ENCODE measurements at regions not wholly inside any gene's neighbourhood (a gene's known extent, or its start where the extent isn't known, plus 50 kb on each side); places are given as distances from the start of the nearest gene placed in this dataset.

DNA sequence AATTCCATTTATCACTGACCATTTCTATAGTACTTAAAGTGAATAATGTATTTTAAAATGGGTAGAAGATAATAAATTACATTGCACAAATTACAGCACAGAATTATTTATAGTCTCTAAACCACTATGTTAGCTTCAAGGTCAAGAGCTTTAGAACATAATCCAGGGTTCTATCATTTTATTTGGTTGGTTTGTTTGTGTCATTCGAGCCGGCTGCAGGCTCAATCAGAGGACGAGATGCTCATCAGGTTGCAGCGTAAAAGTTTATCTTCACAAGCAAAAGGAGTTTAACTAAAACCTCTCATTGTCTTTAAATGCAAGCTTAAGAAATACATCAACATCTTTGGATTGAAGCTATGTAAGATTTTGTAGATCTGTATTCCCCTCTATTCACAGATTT, 523.8 kb downstream of the EFNA5 start:
- DNase-seq (ENCODE audit: low spot score): no peak
- intact Hi-C loops (cut with micrococcal nuclease; ENCODE audit: unreplicated experiment): no loop called here

DNA sequence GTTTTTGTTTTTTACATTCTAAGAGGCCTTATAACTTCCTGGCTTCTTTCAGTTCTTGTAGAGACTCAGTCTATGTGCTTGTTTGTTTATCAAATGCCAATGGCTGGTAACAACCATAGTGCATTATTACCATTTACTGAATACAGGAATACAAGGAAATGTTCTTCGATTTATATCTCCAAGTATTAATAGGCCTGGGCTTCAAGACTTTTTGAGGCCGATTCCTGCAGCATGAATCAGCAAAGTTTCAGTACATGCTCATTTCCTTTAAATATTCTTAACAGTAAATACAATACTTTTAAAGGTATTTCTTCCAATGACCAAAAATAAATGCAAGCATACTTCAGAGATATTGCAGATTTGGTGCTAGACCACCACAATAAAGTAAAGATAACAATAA, 535.3 kb downstream of the EFNA5 start:
- Histone ChIP-seq H3K9me3 (ENCODE audit: low read depth, low read length, poor library complexity, severe bottlenecking) (peaks cover 11% of the 10 kb centered on the region), H3K4me1 (ENCODE audit: insufficient read depth, low read length, poor library complexity, severe bottlenecking) (no peaks in the 10 kb centered on the region), H3K4me3 (ENCODE audit: low read depth, low read length, poor library complexity, severe bottlenecking) (no peak overlapping the region), H3K27me3 (replicated peaks; ENCODE audit: insufficient read depth, low read depth, low read length, poor library complexity) (no peaks in the 10 kb centered on the region), H3K27ac (ENCODE audit: low read depth, low read length, poor library complexity, severe bottlenecking) (no peak overlapping the region), H3K36me3 (ENCODE audit: insufficient read depth, low read length, poor library complexity, severe bottlenecking) (no peaks in the 10 kb centered on the region)
- BruUV-seq (replicated peaks): no TSS peak
- intact Hi-C loops (cut with micrococcal nuclease; ENCODE audit: unreplicated experiment): no loop called here
- ChIA-PET CTCF (no interaction called here), POLR2A (ENCODE audit: low non-redundant PET) (no interaction called here)
- TF ChIP-seq EZH2 (IDR thresholded peaks at IDR 0.05; ENCODE audit: borderline replicate concordance, low read depth, low read length, poor library complexity, severe bottlenecking): no peak
- TF ChIP-seq, protein P1, sequence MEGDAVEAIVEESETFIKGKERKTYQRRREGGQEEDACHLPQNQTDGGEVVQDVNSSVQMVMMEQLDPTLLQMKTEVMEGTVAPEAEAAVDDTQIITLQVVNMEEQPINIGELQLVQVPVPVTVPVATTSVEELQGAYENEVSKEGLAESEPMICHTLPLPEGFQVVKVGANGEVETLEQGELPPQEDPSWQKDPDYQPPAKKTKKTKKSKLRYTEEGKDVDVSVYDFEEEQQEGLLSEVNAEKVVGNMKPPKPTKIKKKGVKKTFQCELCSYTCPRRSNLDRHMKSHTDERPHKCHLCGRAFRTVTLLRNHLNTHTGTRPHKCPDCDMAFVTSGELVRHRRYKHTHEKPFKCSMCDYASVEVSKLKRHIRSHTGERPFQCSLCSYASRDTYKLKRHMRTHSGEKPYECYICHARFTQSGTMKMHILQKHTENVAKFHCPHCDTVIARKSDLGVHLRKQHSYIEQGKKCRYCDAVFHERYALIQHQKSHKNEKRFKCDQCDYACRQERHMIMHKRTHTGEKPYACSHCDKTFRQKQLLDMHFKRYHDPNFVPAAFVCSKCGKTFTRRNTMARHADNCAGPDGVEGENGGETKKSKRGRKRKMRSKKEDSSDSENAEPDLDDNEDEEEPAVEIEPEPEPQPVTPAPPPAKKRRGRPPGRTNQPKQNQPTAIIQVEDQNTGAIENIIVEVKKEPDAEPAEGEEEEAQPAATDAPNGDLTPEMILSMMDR (conservative IDR thresholded peaks at IDR 0.05; ENCODE audit: low read depth, low read length): no peak
- DNase-seq (ENCODE audit: low spot score): no peak

More for the DNA sequence above, 523.8 kb downstream of the EFNA5 start:
- TF ChIP-seq EZH2 (IDR thresholded peaks at IDR 0.05; ENCODE audit: borderline replicate concordance, low read depth, low read length, poor library complexity, severe bottlenecking): no peak
- TF ChIP-seq, protein P1 (conservative IDR thresholded peaks at IDR 0.05; ENCODE audit: low read depth, low read length): no peak
- H3K9me3 ChIP-seq (ENCODE audit: low read depth, low read length, poor library complexity, severe bottlenecking): no peaks in the 10 kb centered on the region
- ChIA-PET POLR2A (ENCODE audit: low non-redundant PET) (no interaction called here), CTCF (no interaction called here)
- no peaks in the 10 kb centered on the region for H3K36me3 ChIP-seq (ENCODE audit: insufficient read depth, low read length, poor library complexity, severe bottlenecking)
- no TSS peak for BruUV-seq (replicated peaks)
- H3K4me3 ChIP-seq (ENCODE audit: low read depth, low read length, poor library complexity, severe bottlenecking): no peak overlapping the region
- H3K27me3 ChIP-seq (replicated peaks; ENCODE audit: insufficient read depth, low read depth, low read length, poor library complexity): no peaks in the 10 kb centered on the region
- H3K4me1 ChIP-seq (ENCODE audit: insufficient read depth, low read length, poor library complexity, severe bottlenecking): no peaks in the 10 kb centered on the region
- H3K27ac ChIP-seq (ENCODE audit: low read depth, low read length, poor library complexity, severe bottlenecking): no peak overlapping the region

DNA sequence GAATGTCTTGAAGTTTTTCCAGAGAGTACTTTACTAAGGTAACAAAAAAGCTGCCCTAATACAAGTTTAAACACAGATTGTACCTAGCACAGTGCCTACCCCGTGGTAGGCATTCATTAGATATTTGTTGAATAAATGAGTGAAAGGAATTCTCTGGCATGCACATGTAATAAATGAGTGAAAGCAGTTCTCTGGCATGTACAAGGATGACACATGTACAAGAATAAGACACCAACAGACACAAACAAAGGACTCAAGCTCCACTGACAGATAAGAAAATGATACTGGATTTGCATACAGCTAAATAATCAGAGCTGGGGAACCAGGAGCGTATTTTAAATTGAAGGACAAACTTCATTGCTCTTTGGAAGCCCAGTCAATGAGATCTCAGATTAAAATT, 535.8 kb downstream of the EFNA5 start:
- Histone ChIP-seq H3K27me3 (replicated peaks; ENCODE audit: insufficient read depth, low read depth, low read length, poor library complexity) (no peaks in the 10 kb centered on the region), H3K27ac (ENCODE audit: low read depth, low read length, poor library complexity, severe bottlenecking) (no peak overlapping the region), H3K4me1 (ENCODE audit: insufficient read depth, low read length, poor library complexity, severe bottlenecking) (no peaks in the 10 kb centered on the region), H3K36me3 (ENCODE audit: insufficient read depth, low read length, poor library complexity, severe bottlenecking) (no peaks in the 10 kb centered on the region), H3K4me3 (ENCODE audit: low read depth, low read length, poor library complexity, severe bottlenecking) (no peak overlapping the region), H3K9me3 (ENCODE audit: low read depth, low read length, poor library complexity, severe bottlenecking) (peaks cover 8% of the 10 kb centered on the region)
- DNase-seq (ENCODE audit: low spot score): no peak
- intact Hi-C loops (cut with micrococcal nuclease; ENCODE audit: unreplicated experiment): no loop called here
- CTCF ChIA-PET: no interaction called here
- POLR2A ChIA-PET (ENCODE audit: low non-redundant PET): no interaction called here
- TF ChIP-seq, protein P1 (conservative IDR thresholded peaks at IDR 0.05; ENCODE audit: low read depth, low read length): no peak
- no peak for TF ChIP-seq EZH2 (IDR thresholded peaks at IDR 0.05; ENCODE audit: borderline replicate concordance, low read depth, low read length, poor library complexity, severe bottlenecking)
- no TSS peak for BruUV-seq (replicated peaks)

Measured in A673 (cell line).